Activated T-cell treated with anti-CD3 and anti-CD28 coated beads, Interleukin-2, amount 50 U/mL, for 1 hour (primary cell): ENCODE measurements at regions not wholly inside any gene's neighbourhood (a gene's known extent, or its start where the extent isn't known, plus 50 kb on each side); places are given as distances from the start of the nearest gene placed in this dataset.

ENCODE experiments used
- DNase-seq: peaks from one replicate; pipeline ENCODE4 v3.0.0-alpha.2; 2020

DNA sequence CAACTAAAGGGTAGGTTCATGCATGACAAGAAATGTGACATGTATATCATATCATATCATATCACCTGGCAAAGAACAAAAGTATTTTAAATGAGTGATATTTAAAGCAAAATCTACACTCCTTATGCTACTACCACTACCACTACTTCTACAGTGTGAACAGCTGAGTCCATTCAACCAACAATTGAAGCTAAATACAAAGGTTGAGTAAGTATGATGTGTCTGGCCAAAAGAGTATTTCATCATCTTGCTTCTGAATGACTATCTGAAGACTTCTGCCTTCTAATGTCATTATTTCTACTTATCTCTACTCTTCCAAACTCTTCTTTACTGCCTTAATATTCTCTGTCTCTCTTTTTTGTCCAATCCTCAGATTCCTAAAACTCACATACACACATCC is 292.6 kb upstream of the CAND1 start:
- DNase-seq, result no peak

DNA sequence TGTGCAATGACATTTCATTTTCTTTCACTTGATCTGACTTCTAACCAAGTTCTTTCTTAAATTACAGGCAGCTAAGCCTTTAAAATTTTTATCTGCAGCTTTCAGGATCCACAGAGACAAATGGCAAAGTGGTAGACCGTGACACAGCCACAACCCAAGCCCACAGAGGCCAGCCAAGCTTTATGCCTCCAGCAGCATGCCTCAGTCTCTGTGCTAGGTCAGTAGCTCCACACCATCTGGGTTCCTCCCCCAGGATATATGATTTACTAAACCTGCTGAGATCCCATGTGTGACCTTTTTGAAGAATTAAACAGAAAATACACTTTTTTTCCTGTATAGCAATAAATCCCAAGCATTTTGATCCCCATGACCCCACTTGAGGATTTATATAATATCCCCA is 290.4 kb upstream of the CAND1 start:
- no peak for DNase-seq

DNA sequence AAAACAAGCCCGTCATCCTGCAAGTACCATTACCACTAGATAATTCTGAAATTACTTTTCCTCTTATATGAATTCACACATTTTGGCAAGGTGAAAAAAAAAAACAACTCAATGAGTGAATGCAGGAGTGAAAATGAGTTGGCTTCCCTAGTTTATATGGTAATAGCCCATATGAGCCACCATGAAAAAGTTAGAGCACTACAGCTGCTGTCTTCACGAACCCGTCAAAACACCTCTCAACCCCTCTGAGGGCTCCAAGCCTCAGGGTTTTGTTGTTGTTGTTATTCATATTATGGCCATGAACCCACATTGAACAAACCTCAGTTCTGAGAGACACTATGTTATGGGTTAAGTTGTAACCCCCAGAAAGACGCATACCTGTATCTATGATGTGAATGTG is 289.9 kb upstream of the CAND1 start:
- no peak for DNase-seq

GRCh38 chr12:66984077-66984476 is 285.1 kb upstream of the CAND1 start:
- no peak for DNase-seq

DNA sequence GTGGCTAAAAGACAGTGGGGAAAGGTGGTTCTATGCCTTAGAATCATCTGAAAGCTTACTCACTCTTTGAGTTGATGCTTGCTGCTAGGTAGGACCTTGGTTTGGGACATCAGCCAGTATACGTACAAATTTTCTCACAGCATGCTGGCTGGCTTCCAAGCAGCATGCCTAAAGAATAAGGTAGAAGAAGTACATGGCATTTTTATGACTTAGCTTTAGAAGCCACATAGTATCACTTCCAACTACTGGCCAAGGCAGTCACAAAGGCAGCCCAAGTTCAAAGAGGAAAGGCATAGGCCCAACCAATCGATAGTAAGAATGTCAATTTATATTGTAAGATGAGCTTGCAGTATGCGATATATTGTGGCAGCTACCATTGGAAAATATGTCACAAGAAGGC is 284.2 kb upstream of the CAND1 start:
- no peak for DNase-seq

GRCh38 chr12:66999141-66999540 is 270.0 kb upstream of the CAND1 start:
- no peak for DNase-seq

- no peak for DNase-seq
Observed at GRCh38 chr12:67001251-67001650, 267.9 kb upstream of the CAND1 start.

GRCh38 chr12:67002720-67003119 is 266.4 kb upstream of the CAND1 start:
- no peak for DNase-seq

DNA sequence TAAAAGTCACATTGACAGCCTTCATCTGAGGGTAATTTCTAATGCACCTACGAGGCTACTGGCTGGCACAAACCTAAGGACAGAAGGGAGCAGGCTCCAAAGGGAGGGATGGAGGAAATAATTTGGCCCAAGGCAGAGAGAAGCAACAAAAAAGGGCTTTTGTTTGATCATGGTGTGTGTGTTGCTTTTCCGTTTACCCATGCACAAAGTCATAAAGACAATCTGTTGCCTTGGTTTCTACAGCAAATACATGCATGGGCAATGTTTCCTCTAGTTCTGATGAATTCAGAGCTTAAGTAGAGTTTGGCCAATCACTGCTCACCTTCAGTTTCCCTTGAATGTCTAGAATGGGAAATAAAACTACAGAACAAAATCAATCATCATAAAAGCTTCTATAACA is 262.5 kb upstream of the CAND1 start:
- no peak for DNase-seq

DNA sequence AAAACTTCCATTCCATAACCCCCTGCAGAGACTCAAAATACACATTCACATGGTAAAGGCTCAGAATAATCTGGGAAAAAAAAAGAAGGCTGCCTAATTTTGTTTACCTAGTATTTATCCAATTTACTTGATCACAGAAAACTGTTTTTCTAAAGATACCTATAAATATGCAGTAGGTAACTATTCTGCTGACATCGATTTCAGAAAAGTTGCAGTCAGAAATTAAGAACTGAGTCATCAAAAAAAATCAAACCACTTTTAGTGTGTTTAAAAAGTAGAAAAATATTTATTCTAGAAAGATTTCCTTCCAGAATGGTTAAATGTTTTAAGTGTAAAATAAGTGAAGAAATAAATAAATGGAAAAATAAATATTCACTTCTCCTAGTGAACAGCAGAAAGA is 254.5 kb upstream of the CAND1 start:
- DNase-seq, result no peak

DNA sequence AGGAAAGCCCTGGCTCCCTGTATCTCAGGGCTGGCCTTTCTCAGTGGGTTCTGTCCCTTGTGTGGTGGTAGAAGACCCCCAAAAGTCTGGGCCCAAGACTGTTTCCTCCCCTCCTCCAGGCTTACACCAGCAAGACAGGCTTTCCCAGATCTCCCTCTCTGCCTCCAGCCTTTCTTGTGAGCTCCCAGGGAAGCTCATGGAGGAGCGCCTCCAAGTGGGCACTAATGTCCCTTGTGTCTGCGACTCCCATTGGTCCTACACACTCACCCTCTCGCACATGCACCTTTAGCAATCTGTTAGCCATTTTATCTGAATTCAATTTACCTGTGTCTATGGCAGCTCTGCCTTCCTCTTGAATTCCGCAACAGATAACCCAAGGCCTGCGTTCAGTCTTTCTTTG is 251.1 kb upstream of the CAND1 start:
- no peak for DNase-seq

DNA sequence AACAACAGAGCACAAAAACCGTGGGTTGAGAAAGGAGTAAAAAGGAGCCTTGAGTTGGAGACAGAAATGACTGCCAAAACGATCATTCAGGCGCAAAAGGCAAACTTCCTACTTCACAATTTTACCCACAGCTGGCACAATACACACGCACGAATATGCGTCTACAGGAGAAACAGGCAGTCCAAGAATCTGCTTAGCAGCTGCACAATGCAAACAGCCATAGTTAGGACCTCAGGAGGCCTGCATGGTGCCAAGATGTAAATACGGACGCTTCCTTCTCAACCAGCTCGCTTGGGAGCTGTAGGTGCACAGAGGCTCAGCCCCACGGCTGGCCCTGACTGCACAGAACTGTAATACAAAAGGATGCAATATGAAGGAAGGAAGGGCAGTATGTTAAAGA is 250.1 kb upstream of the CAND1 start:
- DNase-seq, result no peak

DNA sequence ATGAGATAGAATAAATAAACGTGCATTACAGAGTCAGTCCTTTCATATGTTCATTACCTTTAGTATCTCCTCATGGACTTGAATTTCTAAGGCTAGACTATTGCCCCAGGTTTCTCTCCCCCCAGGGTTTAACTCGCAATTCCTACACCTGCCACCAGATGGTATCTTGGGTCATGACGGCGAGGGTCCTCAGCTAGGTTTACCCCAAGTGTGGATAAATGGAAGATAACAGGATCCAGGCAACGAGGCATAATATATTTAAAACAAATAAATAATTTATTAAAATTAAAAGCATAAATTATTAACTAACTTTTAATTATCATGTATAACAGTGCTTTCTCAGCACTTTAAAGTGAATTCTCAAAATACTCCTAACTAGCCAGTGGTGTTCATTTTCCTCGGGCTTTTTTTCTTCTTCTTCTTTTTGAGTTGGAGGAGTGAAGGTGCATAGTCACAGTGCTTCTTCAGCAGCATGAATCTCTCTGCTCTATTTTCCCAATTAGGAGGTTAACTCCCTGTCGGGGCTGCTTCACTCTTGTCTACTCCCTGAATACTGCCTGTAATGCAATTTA is 243.5 kb upstream of the CAND1 start:
- peak; percentile 46 for DNase-seq

DNA sequence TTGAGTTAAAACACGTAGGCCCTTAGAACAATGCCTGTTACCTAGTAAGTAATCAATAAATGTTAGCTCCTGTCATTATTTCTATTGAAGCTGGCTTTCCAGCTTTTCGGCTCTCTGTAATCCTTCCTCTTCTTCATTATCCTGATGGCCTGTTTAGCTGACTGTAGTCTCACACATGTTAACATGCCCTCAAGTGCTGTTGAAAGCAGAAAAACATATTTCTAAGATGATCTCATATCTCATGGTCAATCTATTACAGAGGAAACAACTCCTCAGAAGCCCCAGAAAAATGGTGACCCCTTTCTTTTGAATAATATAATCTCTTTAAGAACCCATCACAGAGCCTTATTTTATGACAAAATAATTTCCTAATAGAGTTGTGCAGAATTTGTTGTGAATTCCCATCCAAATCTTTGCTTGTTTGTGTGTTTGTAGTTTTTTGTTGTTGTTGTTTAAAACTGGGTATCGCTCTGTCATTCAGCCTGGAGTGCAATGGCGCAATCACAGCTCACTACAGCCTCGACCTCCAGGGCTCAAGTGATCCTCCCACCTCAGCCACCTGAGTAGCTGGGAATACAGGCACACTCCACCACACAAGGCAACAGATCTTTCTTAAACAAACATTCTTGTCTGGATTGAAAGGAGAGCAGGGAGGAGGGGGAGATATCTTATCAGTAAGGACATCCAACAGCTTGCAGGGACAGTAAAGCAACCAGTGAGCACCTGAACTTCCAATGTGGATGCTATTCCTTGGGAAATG is 242.5 kb upstream of the CAND1 start:
- DNase-seq, result no peak

- DNase-seq, result no peak
Observed at GRCh38 chr12:67028529-67028928, 240.6 kb upstream of the CAND1 start.

DNA sequence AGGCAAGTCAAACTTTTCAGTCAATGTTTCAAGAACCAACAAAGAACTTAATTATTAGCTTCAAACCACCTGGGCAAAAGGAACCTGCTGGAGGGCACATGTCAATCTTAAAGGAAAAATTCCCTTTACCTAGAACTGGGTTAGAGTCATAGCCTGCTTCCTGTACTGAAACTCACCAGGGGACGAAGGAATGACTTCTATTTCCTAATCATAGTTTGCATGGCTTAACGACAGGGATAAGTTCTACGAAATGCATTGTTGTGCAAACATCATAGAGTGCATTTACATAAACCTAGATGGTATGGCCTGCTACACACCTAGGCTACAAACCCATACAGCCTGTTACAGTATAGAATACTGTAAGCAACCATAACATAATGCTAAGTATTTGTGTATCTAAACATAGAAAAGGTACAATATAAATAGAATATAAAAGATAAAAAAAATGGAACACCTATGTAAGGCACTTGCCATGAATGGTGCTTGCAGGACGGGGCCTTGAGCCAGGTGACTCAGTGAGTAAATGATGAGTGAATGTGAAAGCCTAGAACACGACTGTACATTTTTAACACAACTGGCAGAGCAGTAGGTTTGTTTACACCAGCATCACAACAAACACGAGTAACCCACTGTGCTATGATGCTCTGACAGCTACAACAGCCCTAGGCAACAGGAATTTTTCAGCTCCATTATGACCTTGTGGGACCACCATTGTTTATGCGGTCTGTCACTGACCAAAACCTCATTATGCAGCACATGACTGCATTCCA is 234.9 kb upstream of the CAND1 start:
- DNase-seq, result no peak

DNA sequence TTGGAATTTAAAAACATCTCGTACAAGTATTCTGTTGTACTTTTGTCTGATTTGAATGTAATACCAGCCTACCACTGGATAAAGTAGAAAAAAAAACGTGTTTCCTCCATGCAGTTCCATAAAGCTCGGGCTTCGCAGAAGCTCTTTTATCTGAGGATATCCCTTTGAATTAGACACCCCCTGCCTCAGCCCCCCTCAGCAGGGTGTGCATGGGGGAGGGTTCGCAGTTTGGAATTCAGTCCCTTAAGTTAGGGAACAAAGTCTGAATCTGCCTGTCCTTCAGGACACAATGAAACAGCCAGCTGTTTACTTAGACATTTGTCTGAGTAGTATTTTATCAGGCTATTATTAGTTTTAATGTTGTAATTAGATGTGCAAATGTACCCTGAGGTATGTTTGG is 234.0 kb upstream of the CAND1 start:
- DNase-seq, result no peak

GRCh38 chr12:67038486-67038885 is 230.7 kb upstream of the CAND1 start:
- DNase-seq, result no peak

- DNase-seq, result no peak
Observed at GRCh38 chr12:67039995-67040860, 228.9 kb upstream of the CAND1 start.

GRCh38 chr12:67040861-67041137 is 228.4 kb upstream of the CAND1 start:
- DNase-seq, result no peak

- DNase-seq, result no peak
Observed at GRCh38 chr12:67042697-67043131, 226.4 kb upstream of the CAND1 start.

- no peak for DNase-seq
Observed at GRCh38 chr12:67043771-67044170, 225.4 kb upstream of the CAND1 start.

DNA sequence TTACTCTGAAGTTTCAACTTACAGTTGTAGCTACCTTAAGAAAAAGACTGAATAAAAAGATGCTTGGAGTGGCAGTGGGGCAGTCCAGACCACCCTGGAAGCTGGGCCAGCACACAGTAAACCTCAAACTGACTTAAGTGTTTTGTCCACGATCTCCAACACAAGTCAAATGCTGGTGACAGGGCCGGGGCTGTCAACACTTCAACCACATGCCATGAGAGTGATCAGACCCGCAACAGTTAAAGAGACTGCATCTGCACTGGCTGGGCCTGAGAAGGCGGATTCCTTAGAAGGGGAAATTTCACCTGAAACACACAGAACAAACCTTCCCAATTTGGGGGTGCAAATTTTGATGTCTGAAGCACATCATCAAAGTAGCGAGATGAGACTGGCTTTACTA is 223.5 kb upstream of the CAND1 start:
- no peak for DNase-seq

GRCh38 chr12:67046062-67046461 is 223.1 kb upstream of the CAND1 start:
- DNase-seq, result no peak
